HCT116 (cell line): ENCODE measurements at regions not wholly inside any gene's neighbourhood (a gene's known extent, or its start where the extent isn't known, plus 50 kb on each side); places are given as distances from the start of the nearest gene placed in this dataset.

Experiments
- ATAC-seq: fragments of 200-7000 bp; cut with Tn5 transposase; 2 replicates; pipeline ENCODE4 v1.9.1; 2020; ENCODE audit warnings: mild to moderate bottlenecking, moderate library complexity
- BruUV-seq: library from RNA; stranded (reverse); fragments of 400-500 nt; replicated peaks from 2 replicates; lab custom pipeline; 2021; lab: Mats Ljungman, UMichigan
- CTCF ChIA-PET: fragments of 300-600 bp; sonication (Branson Sonifier 250); formaldehyde crosslinking; loops from one replicate; lab custom pipeline; 2021; ENCODE audit warnings: antibody characterized with exemption; lab: Charles Lee
- POLR2A ChIA-PET: fragments of 300-600, 350-600 bp; sonication (Branson Sonifier 250); formaldehyde crosslinking; loops from one replicate; lab custom pipeline; 2021; ENCODE audit warnings: antibody characterized with exemption; lab: Charles Lee
- RAD21 ChIA-PET, 2 experiments: fragments of 300-600 bp; sonication (Branson Sonifier 250); formaldehyde crosslinking; loops; one replicate each; lab custom pipeline; 2023; ENCODE audit warnings: low total read pairs in 2 of 2; ENCODE audit not compliant: uncharacterized antibody in 2 of 2, unreplicated experiment in 2 of 2, low non-redundant PET in 1 of 2; lab: Charles Lee
- DNase-seq: peaks from one replicate; pipeline ENCODE4 v3.0.0-alpha.2; 2010; ENCODE audit warnings: low read depth, low spot score
- H2AFZ ChIP-seq: fragments of 200-600 bp; shearing (Covaris generic), sonication (generic); 2 replicates; pipeline ENCODE4 v1.6.1; 2017; ENCODE audit warnings: low read depth, mixed run types, mixed read lengths, antibody characterized with exemption, low read length; ENCODE audit not compliant: poor library complexity, severe bottlenecking
- H3K27ac ChIP-seq: 2 replicates; pipeline ENCODE4 v1.5.1; 2012; ENCODE audit warnings: low read depth, low read length
- H3K27me3 ChIP-seq: fragments of 200-600 bp; sonication (generic); 2 replicates; pipeline ENCODE4 v1.6.1; 2016; ENCODE audit warnings: mixed run types, low read length, mixed read lengths; ENCODE audit not compliant: insufficient read depth
- H3K36me3 ChIP-seq, 2 experiments: fragments of 200-500 bp in 1 of 2; fragments of 200-600 bp in 1 of 2; sonication (Bioruptor generic) in 1 of 2; sonication (generic) in 1 of 2; 2 replicates each; pipeline versions ENCODE4 v1.5.1 to v1.6.1; 2014 to 2016; ENCODE audit warnings: low read length in 2 of 2, inconsistent platforms in 1 of 2, mixed read lengths in 1 of 2, mixed run types in 1 of 2; ENCODE audit not compliant: insufficient read depth in 2 of 2, control insufficient read depth in 1 of 2
- H3K4me1 ChIP-seq, 2 experiments: fragments of 200-600 bp in 1 of 2; sonication (generic) in 1 of 2; 2 replicates each; pipeline versions ENCODE4 v1.5.1 to v1.6.1; 2012 to 2017; ENCODE audit warnings: low read length in 2 of 2, inconsistent platforms in 1 of 2, mild to moderate bottlenecking in 1 of 2, mixed read lengths in 1 of 2, mixed run types in 1 of 2, moderate library complexity in 1 of 2; ENCODE audit not compliant: insufficient read depth in 2 of 2, control insufficient read depth in 1 of 2
- H3K4me2 ChIP-seq: fragments of 200-600 bp; sonication (generic); 2 replicates; pipeline ENCODE4 v1.6.1; 2017; ENCODE audit warnings: mixed run types, low read length, mixed read lengths
- H3K4me3 ChIP-seq, 2 experiments: fragments of 200-600 bp in 1 of 2; sonication (generic) in 1 of 2; replicated peaks in 1 of 2; 2 replicates each; pipeline ENCODE4 v1.5.1; 2011 to 2016; ENCODE audit warnings: low read length in 2 of 2, control low read depth in 1 of 2, low read depth in 1 of 2, mild to moderate bottlenecking in 1 of 2, mixed read lengths in 1 of 2, mixed run types in 1 of 2
- H3K79me2 ChIP-seq: fragments of 200-600 bp; sonication (generic); 2 replicates; pipeline ENCODE4 v1.6.1; 2017; ENCODE audit warnings: mild to moderate bottlenecking, mixed run types, low read length, moderate library complexity, mixed read lengths; ENCODE audit not compliant: insufficient read depth
- H3K9ac ChIP-seq: fragments of 200-600 bp; sonication (generic); 2 replicates; pipeline ENCODE4 v1.6.1; 2016; ENCODE audit warnings: low read length, mixed read lengths
- H3K9me2 ChIP-seq: fragments of 200-600 bp; sonication (generic), shearing (Covaris generic); 2 replicates; pipeline ENCODE4 v1.6.1; 2017; ENCODE audit warnings: mixed run types, mild to moderate bottlenecking, moderate library complexity; ENCODE audit not compliant: insufficient read depth
- H3K9me3 ChIP-seq, 2 experiments: fragments of 200-500 bp in 1 of 2; fragments of 200-600 bp in 1 of 2; sonication (Bioruptor generic) in 1 of 2; sonication (generic) in 1 of 2; 2 replicates each; pipeline ENCODE4 v1.6.1; 2014 to 2017; ENCODE audit warnings: low read length in 2 of 2, mixed read lengths in 2 of 2, inconsistent platforms in 1 of 2, low read depth in 1 of 2, mild to moderate bottlenecking in 1 of 2, mixed run types in 1 of 2, moderate library complexity in 1 of 2; ENCODE audit not compliant: control insufficient read depth in 1 of 2, insufficient read depth in 1 of 2
- H4K20me1 ChIP-seq: fragments of 200-600 bp; sonication (generic), shearing (Covaris generic); 2 replicates; pipeline ENCODE4 v1.6.1; 2017; ENCODE audit warnings: mixed run types, mild to moderate bottlenecking, moderate library complexity; ENCODE audit not compliant: insufficient read depth
- CBX3 ChIP-seq: IDR thresholded peaks from 2 replicates; pipeline ENCODE4 v1.6.1; 2012; ENCODE audit warnings: low read depth
- CEBPB ChIP-seq: IDR thresholded peaks from 2 replicates; pipeline ENCODE4 v1.6.1; 2012; ENCODE audit warnings: low read depth
- EGR1 ChIP-seq: IDR thresholded peaks from 2 replicates; pipeline ENCODE4 v1.6.1; 2012; ENCODE audit warnings: low read depth
- ELF1 ChIP-seq: IDR thresholded peaks from 2 replicates; pipeline ENCODE4 v1.6.1; 2012; ENCODE audit warnings: low read depth, borderline replicate concordance
- EZH2 ChIP-seq: fragments of 200-600 bp; sonication (generic); IDR thresholded peaks from 2 replicates; pipeline ENCODE4 v1.6.1; 2017; ENCODE audit warnings: antibody characterized with exemption, mixed run types
- EZH2phosphoT487 ChIP-seq: fragments of 200-600 bp; IDR thresholded peaks from 2 replicates; pipeline ENCODE4 v1.6.1; 2018; ENCODE audit warnings: antibody characterized with exemption, borderline replicate concordance
- FOSL1 ChIP-seq: IDR thresholded peaks from 2 replicates; pipeline ENCODE4 v1.6.1; 2012; ENCODE audit warnings: low read depth
- SP1 ChIP-seq: IDR thresholded peaks from 2 replicates; pipeline ENCODE4 v1.6.1; 2012; ENCODE audit warnings: low read depth
- SRF ChIP-seq: IDR thresholded peaks from 2 replicates; pipeline ENCODE4 v1.6.1; 2012; ENCODE audit warnings: low read depth
- TCF7L2 ChIP-seq: IDR thresholded peaks from 2 replicates; pipeline ENCODE4 v1.7.0; 2011; ENCODE audit warnings: borderline replicate concordance, inconsistent platforms; ENCODE audit not compliant: insufficient read depth, insufficient read length; ENCODE audit errors: extremely low read depth
- YY1 ChIP-seq: IDR thresholded peaks from 2 replicates; pipeline ENCODE4 v1.6.1; 2011; ENCODE audit warnings: low read length, low read depth, moderate library complexity, mild to moderate bottlenecking; ENCODE audit not compliant: insufficient replicate concordance; ENCODE audit errors: extremely low read depth
- ZFX ChIP-seq: fragments of 450-650 bp; IDR thresholded peaks from 2 replicates; pipeline ENCODE4 v1.6.1; 2017
- intact Hi-C: fragments of 100-400 bp; cut with micrococcal nuclease; formaldehyde crosslinking; loops from 2 replicates; pipeline ENCODE4 v1.10.0; 2022
- TF ChIP-seq, protein P1 (sequence below), 3 experiments: fragments of 200-600 bp in 1 of 3; sonication (generic) in 1 of 3; IDR thresholded peaks in 2 of 3; conservative IDR thresholded peaks in 1 of 3; 2 replicates each; pipeline ENCODE4 v1.5.1; 2012 to 2017; ENCODE audit warnings: low read depth in 2 of 3, low read length in 2 of 3, antibody characterized with exemption in 1 of 3, borderline replicate concordance in 1 of 3, control low read depth in 1 of 3, mild to moderate bottlenecking in 1 of 3, mixed read lengths in 1 of 3, mixed run types in 1 of 3, moderate library complexity in 1 of 3; ENCODE audit not compliant: insufficient read depth in 1 of 3
- TF ChIP-seq, protein P2 (sequence below): IDR thresholded peaks from 2 replicates; pipeline ENCODE4 v1.6.1; 2012; ENCODE audit warnings: low read depth
- TF ChIP-seq, protein P3 (sequence below): IDR thresholded peaks from 2 replicates; pipeline ENCODE4 v1.6.1; 2012
- TF ChIP-seq, protein P4 (sequence below): IDR thresholded peaks from 2 replicates; pipeline ENCODE4 v1.6.1; 2012

DNA sequence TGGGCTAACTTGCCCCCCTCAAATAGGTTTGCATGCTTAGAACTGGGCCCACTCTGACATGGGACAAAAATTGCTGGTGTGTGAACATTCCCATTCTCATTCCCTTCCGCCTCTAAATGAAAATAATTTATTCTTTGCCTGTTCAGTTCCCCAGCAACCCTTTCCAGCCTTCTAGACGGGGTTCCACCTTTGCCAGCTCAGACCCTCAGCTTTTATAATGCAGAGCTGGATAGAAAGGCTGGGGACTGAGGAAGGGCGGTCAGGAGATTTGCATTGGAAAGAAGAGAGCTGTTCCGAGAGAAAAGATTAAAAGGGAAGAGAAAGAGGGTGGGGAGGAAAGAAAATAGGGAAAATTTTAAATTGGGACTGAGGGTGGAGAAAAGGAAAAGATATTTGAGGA lies 151.1 kb upstream of the WSCD1 start:
- no TSS peak for BruUV-seq
- DNase-seq, result no peak
- H2AFZ ChIP-seq, result no peak overlapping the region
- ATAC-seq, result no peak
- CTCF ChIA-PET, result no interaction called here
- H3K27ac ChIP-seq, result no peak overlapping the region
- peaks cover 0 to 8% of the 10 kb centered on the region in 2 experiments; a peak in 1 of 4 replicates for H3K4me1 ChIP-seq
- intact Hi-C loops, result loop anchor here (5.0 kb wide), 1 partner anchor 647 kb away; no protein-coding TSS in a partner anchor
- POLR2A ChIA-PET, result no interaction called here
- no peaks in the 10 kb centered on the region for H4K20me1 ChIP-seq
- H3K9me3 ChIP-seq, result no peaks in the 10 kb centered on the region
- H3K79me2 ChIP-seq, result no peaks in the 10 kb centered on the region
- no peak for TF ChIP-seq CBX3
- no peak for TF ChIP-seq YY1
- no peak for TF ChIP-seq ELF1
- TF ChIP-seq SP1, result no peak
- no peak for TF ChIP-seq SRF
- TF ChIP-seq, protein P1, sequence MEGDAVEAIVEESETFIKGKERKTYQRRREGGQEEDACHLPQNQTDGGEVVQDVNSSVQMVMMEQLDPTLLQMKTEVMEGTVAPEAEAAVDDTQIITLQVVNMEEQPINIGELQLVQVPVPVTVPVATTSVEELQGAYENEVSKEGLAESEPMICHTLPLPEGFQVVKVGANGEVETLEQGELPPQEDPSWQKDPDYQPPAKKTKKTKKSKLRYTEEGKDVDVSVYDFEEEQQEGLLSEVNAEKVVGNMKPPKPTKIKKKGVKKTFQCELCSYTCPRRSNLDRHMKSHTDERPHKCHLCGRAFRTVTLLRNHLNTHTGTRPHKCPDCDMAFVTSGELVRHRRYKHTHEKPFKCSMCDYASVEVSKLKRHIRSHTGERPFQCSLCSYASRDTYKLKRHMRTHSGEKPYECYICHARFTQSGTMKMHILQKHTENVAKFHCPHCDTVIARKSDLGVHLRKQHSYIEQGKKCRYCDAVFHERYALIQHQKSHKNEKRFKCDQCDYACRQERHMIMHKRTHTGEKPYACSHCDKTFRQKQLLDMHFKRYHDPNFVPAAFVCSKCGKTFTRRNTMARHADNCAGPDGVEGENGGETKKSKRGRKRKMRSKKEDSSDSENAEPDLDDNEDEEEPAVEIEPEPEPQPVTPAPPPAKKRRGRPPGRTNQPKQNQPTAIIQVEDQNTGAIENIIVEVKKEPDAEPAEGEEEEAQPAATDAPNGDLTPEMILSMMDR (IDR thresholded peaks at IDR 0.05 in 2 of 3, conservative IDR thresholded peaks at IDR 0.05 in 1 of 3; ENCODE audit: borderline replicate concordance in 1 of 3, insufficient read depth in 1 of 3, low read depth in 2 of 3, low read length in 2 of 3), result no peak
- TF ChIP-seq CEBPB, result no peak
- TF ChIP-seq ZFX, result no peak
- TF ChIP-seq TCF7L2, result no peak
- no peak for TF ChIP-seq EZH2phosphoT487
- no peak for TF ChIP-seq EZH2
- TF ChIP-seq EGR1, result no peak
- TF ChIP-seq, protein P2, sequence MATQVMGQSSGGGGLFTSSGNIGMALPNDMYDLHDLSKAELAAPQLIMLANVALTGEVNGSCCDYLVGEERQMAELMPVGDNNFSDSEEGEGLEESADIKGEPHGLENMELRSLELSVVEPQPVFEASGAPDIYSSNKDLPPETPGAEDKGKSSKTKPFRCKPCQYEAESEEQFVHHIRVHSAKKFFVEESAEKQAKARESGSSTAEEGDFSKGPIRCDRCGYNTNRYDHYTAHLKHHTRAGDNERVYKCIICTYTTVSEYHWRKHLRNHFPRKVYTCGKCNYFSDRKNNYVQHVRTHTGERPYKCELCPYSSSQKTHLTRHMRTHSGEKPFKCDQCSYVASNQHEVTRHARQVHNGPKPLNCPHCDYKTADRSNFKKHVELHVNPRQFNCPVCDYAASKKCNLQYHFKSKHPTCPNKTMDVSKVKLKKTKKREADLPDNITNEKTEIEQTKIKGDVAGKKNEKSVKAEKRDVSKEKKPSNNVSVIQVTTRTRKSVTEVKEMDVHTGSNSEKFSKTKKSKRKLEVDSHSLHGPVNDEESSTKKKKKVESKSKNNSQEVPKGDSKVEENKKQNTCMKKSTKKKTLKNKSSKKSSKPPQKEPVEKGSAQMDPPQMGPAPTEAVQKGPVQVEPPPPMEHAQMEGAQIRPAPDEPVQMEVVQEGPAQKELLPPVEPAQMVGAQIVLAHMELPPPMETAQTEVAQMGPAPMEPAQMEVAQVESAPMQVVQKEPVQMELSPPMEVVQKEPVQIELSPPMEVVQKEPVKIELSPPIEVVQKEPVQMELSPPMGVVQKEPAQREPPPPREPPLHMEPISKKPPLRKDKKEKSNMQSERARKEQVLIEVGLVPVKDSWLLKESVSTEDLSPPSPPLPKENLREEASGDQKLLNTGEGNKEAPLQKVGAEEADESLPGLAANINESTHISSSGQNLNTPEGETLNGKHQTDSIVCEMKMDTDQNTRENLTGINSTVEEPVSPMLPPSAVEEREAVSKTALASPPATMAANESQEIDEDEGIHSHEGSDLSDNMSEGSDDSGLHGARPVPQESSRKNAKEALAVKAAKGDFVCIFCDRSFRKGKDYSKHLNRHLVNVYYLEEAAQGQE, result no peak
- TF ChIP-seq, protein P3, sequence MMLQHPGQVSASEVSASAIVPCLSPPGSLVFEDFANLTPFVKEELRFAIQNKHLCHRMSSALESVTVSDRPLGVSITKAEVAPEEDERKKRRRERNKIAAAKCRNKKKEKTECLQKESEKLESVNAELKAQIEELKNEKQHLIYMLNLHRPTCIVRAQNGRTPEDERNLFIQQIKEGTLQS, result no peak
- no peak for TF ChIP-seq FOSL1
- TF ChIP-seq, protein P4, sequence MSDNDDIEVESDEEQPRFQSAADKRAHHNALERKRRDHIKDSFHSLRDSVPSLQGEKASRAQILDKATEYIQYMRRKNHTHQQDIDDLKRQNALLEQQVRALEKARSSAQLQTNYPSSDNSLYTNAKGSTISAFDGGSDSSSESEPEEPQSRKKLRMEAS, result no peak
- no peak overlapping the region for H3K4me2 ChIP-seq
- RAD21 ChIA-PET, result no interaction called here
- no peak overlapping the region for H3K9ac ChIP-seq
- H3K27me3 ChIP-seq, result peaks cover 34% of the 10 kb centered on the region
- H3K9me2 ChIP-seq, result no peaks in the 10 kb centered on the region
- H3K4me3 ChIP-seq, result no peak overlapping the region
- no peaks in the 10 kb centered on the region for H3K36me3 ChIP-seq
